CD4-positive, alpha-beta T cell treated with Interleukin-4 for 1 hour (primary cell): ENCODE measurements at regions not wholly inside any gene's neighbourhood (a gene's known extent, or its start where the extent isn't known, plus 50 kb on each side); places are given as distances from the start of the nearest gene placed in this dataset.
"Not testable (repeated sequence)": the region's sequence is repeated elsewhere in the genome, so short reads cannot be mapped to it uniquely, and the experiment has no call there.

Experiments
- DNase-seq, 2 donors: peaks; one replicate each; pipeline ENCODE4 v3.0.0-alpha.2; 2020 to 2022

- no peak for DNase-seq
Observed at GRCh38 chr3:191648787-191649186, 187.8 kb downstream of the PYDC2 start.

- DNase-seq, result no peak
Observed at GRCh38 chr3:191649626-191650025, 188.7 kb downstream of the PYDC2 start.

- not testable (repeated sequence) for DNase-seq
Observed at GRCh38 chr3:191658781-191659419, 197.9 kb downstream of the PYDC2 start.

GRCh38 chr3:191662150-191662549 lies 201.2 kb downstream of the PYDC2 start:
- DNase-seq, result not testable (repeated sequence)

- DNase-seq, result no peak
Observed at GRCh38 chr3:191680989-191681597, 220.1 kb downstream of the PYDC2 start.

GRCh38 chr3:191682961-191683360 lies 222.0 kb downstream of the PYDC2 start:
- DNase-seq, result no peak

GRCh38 chr3:191686626-191687025 lies 225.7 kb downstream of the PYDC2 start:
- no peak for DNase-seq

- no peak for DNase-seq
Observed at GRCh38 chr3:191688756-191689433, 227.9 kb downstream of the PYDC2 start.

GRCh38 chr3:191691184-191691583 lies 230.2 kb downstream of the PYDC2 start:
- not testable (repeated sequence) for DNase-seq

- no peak for DNase-seq
Observed at GRCh38 chr3:191695131-191695814, 234.3 kb downstream of the PYDC2 start.

- no peak for DNase-seq
Observed at GRCh38 chr3:191695815-191696153, 234.8 kb downstream of the PYDC2 start.

- DNase-seq, result no peak
Observed at GRCh38 chr3:191696348-191696747, 235.4 kb downstream of the PYDC2 start.

- no peak for DNase-seq
Observed at GRCh38 chr3:191699546-191699945, 238.6 kb downstream of the PYDC2 start.

GRCh38 chr3:191702121-191702520 lies 241.2 kb downstream of the PYDC2 start:
- DNase-seq, result no peak

GRCh38 chr3:191707817-191708216 lies 246.9 kb downstream of the PYDC2 start:
- DNase-seq, result no peak

- DNase-seq, result no peak
Observed at GRCh38 chr3:191715585-191715984, 254.6 kb downstream of the PYDC2 start.

- no peak for DNase-seq
Observed at GRCh38 chr3:191721390-191721861, 260.5 kb downstream of the PYDC2 start.

- no peak for DNase-seq
Observed at GRCh38 chr3:191721990-191722389, 261.0 kb downstream of the PYDC2 start.

GRCh38 chr3:191727338-191727737 lies 266.4 kb downstream of the PYDC2 start:
- DNase-seq, result no peak

- no peak for DNase-seq
Observed at GRCh38 chr3:191728186-191728585, 267.2 kb downstream of the PYDC2 start.

GRCh38 chr3:191737742-191738141 lies 276.8 kb downstream of the PYDC2 start:
- DNase-seq, result no peak

GRCh38 chr3:191740712-191741111 lies 279.7 kb downstream of the PYDC2 start:
- no peak for DNase-seq

- DNase-seq, result not testable (repeated sequence)
Observed at GRCh38 chr3:191741847-191742350, 280.9 kb downstream of the PYDC2 start.
